ENCODE measurements at regions not wholly inside any gene's neighbourhood (a gene's known extent, or its start where the extent isn't known, plus 50 kb on each side); places are given as distances from the start of the nearest gene placed in this dataset.

DNA sequence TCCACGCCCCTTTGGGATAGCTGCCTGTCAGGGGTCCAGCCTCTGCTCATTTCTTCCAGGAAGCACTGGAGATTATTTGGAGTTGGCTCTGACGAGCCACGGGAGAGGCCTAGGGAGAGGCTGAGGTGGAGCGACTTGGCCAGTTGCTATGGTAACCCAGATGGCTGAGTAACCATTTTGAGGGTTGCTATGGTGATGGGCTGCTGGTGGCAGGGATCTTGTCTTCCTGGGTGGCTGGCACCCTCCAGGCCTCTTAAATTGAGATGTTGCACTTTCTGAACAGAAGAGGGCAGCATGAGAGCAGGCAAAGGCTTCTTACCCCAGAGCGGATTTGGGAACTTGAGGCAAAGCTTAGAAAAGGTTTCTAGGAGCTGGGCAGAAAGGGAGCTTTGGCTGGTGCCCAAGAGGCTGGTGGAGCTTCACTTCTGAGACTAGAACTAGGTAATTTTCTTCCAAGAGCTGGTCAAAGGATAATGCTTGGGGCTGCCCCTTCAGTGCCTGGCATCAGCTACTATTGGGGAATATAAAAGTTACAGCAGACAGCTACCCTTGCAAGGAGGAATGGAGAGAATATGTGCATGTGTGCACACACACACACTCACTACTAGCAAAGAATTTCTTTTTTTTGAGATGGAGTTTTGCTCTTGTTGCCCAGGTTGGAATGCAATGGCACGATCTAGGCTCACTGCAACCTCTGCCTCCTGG lies 72.5 kb downstream of the NDUFS5 start:
- TF ChIP-seq CTCF (optimal IDR thresholded peaks at IDR 0.05 in 1 of 3, IDR thresholded peaks at IDR 0.05 in 1 of 3, conservative IDR thresholded peaks at IDR 0.05 in 1 of 3; ENCODE audit: extremely low read depth in 1 of 3, insufficient read depth in 2 of 3, low read length in 3 of 3), result peak; percentile 77 to 89 (median 84)
- no peak for TF ChIP-seq EZH2 (IDR thresholded peaks at IDR 0.05; ENCODE audit: low read length)
